OCI-LY3 (cell line): ENCODE measurements at regions not wholly inside any gene's neighbourhood (a gene's known extent, or its start where the extent isn't known, plus 50 kb on each side); places are given as distances from the start of the nearest gene placed in this dataset.

Source experiments
- H2AFZ ChIP-seq: fragments of 200-600, 300-600 bp; shearing (Covaris generic); 2 replicates; pipeline ENCODE4 v1.6.0; 2014; ENCODE audit warnings: antibody characterized with exemption, low read depth, low read length
- H3K27ac ChIP-seq: fragments of 200-600, 300-600 bp; sonication (generic); 2 replicates; pipeline ENCODE4 v1.5.1; 2014; ENCODE audit warnings: mild to moderate bottlenecking, low read length, moderate library complexity, mixed read lengths
- H3K27me3 ChIP-seq: fragments of 200-600, 300-600 bp; sonication (generic); 2 replicates; pipeline ENCODE4 v1.6.1; 2014; ENCODE audit warnings: low read depth, low read length, mixed read lengths
- H3K36me3 ChIP-seq: fragments of 200-600, 300-600 bp; sonication (generic); replicated peaks from 2 replicates; pipeline ENCODE3; 2014; ENCODE audit warnings: low read depth, low read length, mixed read lengths
- H3K4me1 ChIP-seq: fragments of 300-600, 200-600 bp; sonication (generic); 2 replicates; pipeline ENCODE4 v1.6.1; 2014; ENCODE audit warnings: low read length, mixed read lengths
- H3K4me2 ChIP-seq: fragments of 200-600, 300-600 bp; sonication (generic); 2 replicates; pipeline ENCODE4 v1.6.1; 2014; ENCODE audit warnings: low read length, mixed read lengths
- H3K4me3 ChIP-seq: fragments of 300-600, 200-600 bp; sonication (generic); 2 replicates; pipeline ENCODE4 v1.5.1; 2014; ENCODE audit warnings: antibody characterized with exemption, mild to moderate bottlenecking, low read length, moderate library complexity
- H3K79me2 ChIP-seq: fragments of 300-600, 200-600 bp; shearing (Covaris generic); 2 replicates; pipeline ENCODE4 v1.6.1; 2014; ENCODE audit warnings: mild to moderate bottlenecking, low read length, mixed read lengths
- H3K9ac ChIP-seq: fragments of 300-600, 200-600 bp; shearing (Covaris generic); 2 replicates; pipeline ENCODE4 v1.6.0; 2014; ENCODE audit warnings: mild to moderate bottlenecking, low read length, moderate library complexity
- H3K9me3 ChIP-seq: fragments of 200-600, 300-600 bp; shearing (Covaris generic); 2 replicates; pipeline ENCODE4 v1.6.1; 2014; ENCODE audit warnings: low read length, mixed read lengths; ENCODE audit not compliant: insufficient read depth
- H4K20me1 ChIP-seq: fragments of 200-600, 300-600 bp; sonication (generic); 2 replicates; pipeline ENCODE4 v1.6.1; 2016; ENCODE audit warnings: low read length, mixed read lengths; ENCODE audit not compliant: insufficient read depth
- CTCF ChIP-seq: fragments of 200-600, 300-600 bp; sonication (generic); IDR thresholded peaks from 2 replicates; pipeline ENCODE4 v1.5.1; 2014; ENCODE audit warnings: antibody characterized with exemption, low read length, low read depth
- EZH2phosphoT487 ChIP-seq: fragments of 200-600 bp; shearing (Covaris generic); IDR thresholded peaks from 2 replicates; pipeline ENCODE4 v1.6.1; 2018; ENCODE audit warnings: antibody characterized with exemption, mixed run types, low read depth

- no peak overlapping the region for H3K27ac ChIP-seq
- TF ChIP-seq CTCF, result 0 out of 2 replicates have a peak, but pooled peaks have one; percentile 7
- TF ChIP-seq EZH2phosphoT487, result no peak
- no peak overlapping the region for H3K4me3 ChIP-seq
- peaks cover 49% of the 10 kb centered on the region for H3K4me1 ChIP-seq
- H4K20me1 ChIP-seq, result no peaks in the 10 kb centered on the region
- H3K36me3 ChIP-seq, result no peaks in the 10 kb centered on the region
- no peak overlapping the region for H2AFZ ChIP-seq
- peaks cover 3% of the 10 kb centered on the region; the same call in 1 of the 2 replicates for H3K79me2 ChIP-seq
- H3K9me3 ChIP-seq, result no peaks in the 10 kb centered on the region
- H3K27me3 ChIP-seq, result no peaks in the 10 kb centered on the region
- H3K9ac ChIP-seq, result no peak overlapping the region
- H3K4me2 ChIP-seq, result no peak overlapping the region
These were observed 117.0 kb upstream of the AHR start for GRCh38 chr7:17181482-17181881.

GRCh38 chr7:17183630-17184328 is 114.7 kb upstream of the AHR start:
- no peaks in the 10 kb centered on the region for H3K27me3 ChIP-seq
- no peak overlapping the region for H2AFZ ChIP-seq
- no peak overlapping the region for H3K4me3 ChIP-seq
- no peaks in the 10 kb centered on the region for H3K9me3 ChIP-seq
- TF ChIP-seq CTCF (no peak), EZH2phosphoT487 (no peak)
- peaks cover 57% of the 10 kb centered on the region for H3K4me1 ChIP-seq
- peaks cover 2% of the 10 kb centered on the region; the same call in 1 of the 2 replicates for H3K79me2 ChIP-seq
- H3K36me3 ChIP-seq, result no peaks in the 10 kb centered on the region
- no peaks in the 10 kb centered on the region for H4K20me1 ChIP-seq
- H3K27ac ChIP-seq, result peak overlapping the region; percentile 37
- peak overlapping the region; percentile 16; the same call in 1 of the 2 replicates for H3K9ac ChIP-seq
- peak overlapping the region; percentile 47 for H3K4me2 ChIP-seq

- Histone ChIP-seq H2AFZ (no peak overlapping the region), H3K4me3 (peak overlapping the region; percentile 31), H3K9ac (peak overlapping the region; percentile 77), H3K79me2 (peaks cover 2% of the 10 kb centered on the region; the same call in 1 of the 2 replicates), H3K4me1 (peaks cover 61% of the 10 kb centered on the region), H4K20me1 (no peaks in the 10 kb centered on the region), H3K4me2 (peak overlapping the region; percentile 77), H3K27ac (peak overlapping the region; percentile 95), H3K27me3 (no peaks in the 10 kb centered on the region), H3K36me3 (no peaks in the 10 kb centered on the region), H3K9me3 (no peaks in the 10 kb centered on the region)
- TF ChIP-seq EZH2phosphoT487 (no peak), CTCF (no peak)
These were observed 113.4 kb upstream of the AHR start for GRCh38 chr7:17184805-17185689.

GRCh38 chr7:17185690-17186070 is 112.8 kb upstream of the AHR start:
- peak overlapping the region; percentile 48 for H3K4me3 ChIP-seq
- H3K27me3 ChIP-seq, result no peaks in the 10 kb centered on the region
- H3K4me1 ChIP-seq, result peaks cover 61% of the 10 kb centered on the region
- H3K9me3 ChIP-seq, result no peaks in the 10 kb centered on the region
- H3K27ac ChIP-seq, result peak overlapping the region; percentile 95
- no peaks in the 10 kb centered on the region for H3K36me3 ChIP-seq
- H3K79me2 ChIP-seq, result peaks cover 2% of the 10 kb centered on the region; the same call in 1 of the 2 replicates
- H2AFZ ChIP-seq, result 0 out of 2 replicates have a peak overlapping the region, but pooled peaks have one; percentile 28
- peak overlapping the region; percentile 77 for H3K9ac ChIP-seq
- peak overlapping the region; percentile 77 for H3K4me2 ChIP-seq
- no peak for TF ChIP-seq EZH2phosphoT487
- TF ChIP-seq CTCF, result no peak
- no peaks in the 10 kb centered on the region for H4K20me1 ChIP-seq
